Fibroblast of peridontal ligament (primary cell): ENCODE measurements at regions not wholly inside any gene's neighbourhood (a gene's known extent, or its start where the extent isn't known, plus 50 kb on each side); places are given as distances from the start of the nearest gene placed in this dataset.

Source experiments
- DNase-seq: peaks from one replicate; pipeline ENCODE4 v3.0.0-alpha.2; 2010; ENCODE audit errors: extremely low read depth

DNA sequence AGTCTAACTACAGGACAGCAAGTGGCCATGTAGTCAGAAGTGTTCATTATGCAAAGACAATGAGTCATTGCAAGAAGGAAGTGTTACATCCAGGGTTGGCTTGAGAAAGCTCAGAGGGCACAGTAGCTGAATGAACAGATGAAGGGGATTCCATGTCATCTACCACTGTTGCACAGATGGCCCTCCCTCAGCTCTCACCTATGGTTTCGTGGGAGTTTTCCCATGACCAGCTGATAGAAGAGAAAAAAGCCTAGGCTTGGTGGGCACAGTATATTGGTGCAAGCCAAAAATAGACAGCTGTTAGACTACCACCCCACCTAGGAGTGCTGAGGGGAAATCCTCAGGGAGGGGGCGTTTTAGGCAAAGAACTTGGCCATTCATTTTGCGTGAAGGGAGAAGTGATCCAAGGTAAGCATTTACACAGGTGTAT, 217.0 kb downstream of the DMRT2 start:
- no peak for DNase-seq

DNA sequence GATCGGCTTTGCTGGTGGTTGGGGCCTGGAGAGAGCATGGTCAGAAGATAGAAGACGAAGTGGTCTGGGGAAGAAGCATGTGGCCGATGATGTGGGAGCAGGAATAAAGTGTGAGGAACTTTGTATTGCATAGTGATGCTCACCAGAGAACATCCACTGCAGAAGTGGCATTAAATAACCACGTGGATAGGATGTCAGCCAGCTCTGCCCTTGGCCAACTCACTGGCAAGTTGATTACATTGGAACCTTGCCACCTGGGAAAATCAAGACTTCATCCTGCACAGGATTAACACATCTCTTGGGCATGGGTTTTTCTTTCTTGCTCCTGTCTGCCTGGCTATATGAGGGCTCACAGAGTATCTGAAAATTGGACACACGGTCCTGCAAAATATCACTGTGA, 217.4 kb downstream of the DMRT2 start:
- no peak for DNase-seq

DNA sequence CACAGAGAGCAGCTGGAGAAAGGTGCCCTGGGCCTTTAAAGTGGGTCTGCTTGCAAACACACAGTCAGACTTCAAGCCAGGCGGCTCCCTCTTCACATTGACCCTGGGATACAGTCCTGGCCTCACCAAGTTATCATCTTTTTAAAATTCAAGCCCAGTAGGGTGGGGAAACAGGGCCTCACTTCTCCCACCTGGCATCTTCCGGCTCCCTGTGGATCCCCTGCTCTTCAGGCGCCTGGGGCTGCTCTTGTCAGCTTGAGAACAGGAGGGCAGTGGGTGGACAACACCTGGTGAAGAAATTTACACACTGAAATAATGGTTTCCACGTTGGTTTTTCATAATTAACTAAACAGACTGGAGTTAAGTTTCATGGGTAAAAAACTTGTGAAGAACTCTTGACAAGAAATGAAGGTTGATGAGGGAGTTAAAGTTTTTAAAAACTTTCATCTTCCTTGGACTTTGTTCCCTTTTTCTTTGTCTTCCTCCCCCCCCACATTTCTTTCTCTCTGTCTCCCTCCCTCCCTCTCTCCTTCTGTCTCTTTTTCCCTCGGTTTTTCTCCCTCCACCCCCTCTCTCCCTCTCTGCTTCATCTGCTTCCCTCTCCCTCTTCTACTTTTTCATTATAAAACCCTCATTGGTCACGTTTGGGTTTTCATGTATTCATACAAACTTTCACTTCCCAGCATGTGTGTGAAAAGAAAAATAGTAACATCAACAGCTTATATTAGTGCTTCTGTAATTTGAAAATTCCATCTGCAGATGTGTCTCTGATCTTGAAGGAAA, 219.6 kb downstream of the DMRT2 start:
- DNase-seq = no peak

DNA sequence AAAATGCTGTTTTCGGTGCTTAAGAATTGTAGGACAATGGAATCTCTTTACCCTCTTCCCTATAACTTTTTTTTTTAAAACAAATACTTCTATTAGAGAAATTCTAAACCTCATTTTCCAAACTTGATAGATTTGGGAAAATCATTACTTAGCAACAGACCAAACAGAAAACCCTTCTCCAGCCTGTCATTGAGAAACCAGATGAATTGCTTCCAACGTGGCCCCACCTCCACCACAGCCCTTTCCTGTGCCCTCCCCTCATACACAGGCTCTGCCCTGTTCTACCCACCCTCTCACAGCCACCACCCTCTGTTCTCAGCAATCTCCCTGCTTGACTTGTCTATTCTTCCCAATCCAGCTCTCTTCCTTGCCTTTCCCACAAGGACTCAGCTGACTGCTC, 221.2 kb downstream of the DMRT2 start:
- DNase-seq = no peak

DNA sequence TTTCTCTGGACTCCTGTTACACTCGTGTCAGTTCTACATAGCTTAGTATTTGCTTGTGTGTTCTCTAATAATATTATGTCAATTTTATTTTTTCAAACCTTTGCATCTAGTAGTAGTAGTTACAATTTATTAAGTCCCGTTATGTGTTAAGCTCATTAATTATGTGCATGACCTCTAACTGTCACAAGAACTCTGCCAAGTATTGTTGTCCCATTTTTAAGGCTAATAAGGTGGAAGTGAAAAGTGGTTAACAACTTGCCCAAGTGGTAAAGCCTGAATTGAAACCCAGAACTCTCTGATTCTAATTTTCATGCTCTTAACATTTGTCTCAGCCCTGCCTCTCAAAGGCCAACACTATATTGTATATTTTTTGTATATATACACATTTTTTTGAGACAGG, 221.6 kb downstream of the DMRT2 start:
- DNase-seq = no peak

DNA sequence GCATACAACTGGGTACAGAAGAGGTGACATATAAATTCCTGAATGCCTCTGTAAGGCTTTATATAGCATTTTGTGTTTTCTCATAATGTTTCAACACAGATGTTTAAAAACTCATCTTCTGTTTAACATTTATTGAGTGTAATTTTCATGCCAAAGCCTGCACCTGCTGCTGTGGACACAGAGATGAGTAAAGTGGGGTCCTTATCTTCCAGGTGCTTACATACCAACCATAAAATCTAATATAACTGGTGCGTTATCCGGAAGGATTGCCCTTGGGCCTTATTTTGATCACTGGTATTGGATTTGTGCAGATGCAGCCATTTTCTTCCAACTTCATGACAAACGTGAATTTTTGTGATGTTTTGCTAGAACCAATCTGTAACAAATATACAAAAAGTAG, 222.3 kb downstream of the DMRT2 start:
- DNase-seq = no peak

DNA sequence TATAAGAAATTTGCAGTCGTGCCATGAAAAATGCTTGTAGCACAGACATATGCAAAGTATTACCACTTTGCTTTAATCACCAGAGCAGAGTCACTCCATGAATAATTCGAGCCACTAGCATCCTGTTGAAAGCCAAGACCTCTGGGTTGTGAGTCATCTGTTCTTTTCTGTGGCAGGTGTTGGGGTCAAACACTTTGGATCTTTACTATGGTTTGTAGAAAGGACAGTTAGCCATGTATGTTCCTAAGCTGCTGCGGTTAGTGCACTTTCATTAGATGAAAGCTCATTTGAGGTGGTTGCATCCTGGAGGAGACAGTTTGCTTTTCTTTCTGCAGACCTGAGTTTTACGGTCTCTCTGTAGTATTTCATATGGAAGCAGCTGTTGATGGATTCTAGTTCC, 223.7 kb downstream of the DMRT2 start:
- DNase-seq = no peak

DNA sequence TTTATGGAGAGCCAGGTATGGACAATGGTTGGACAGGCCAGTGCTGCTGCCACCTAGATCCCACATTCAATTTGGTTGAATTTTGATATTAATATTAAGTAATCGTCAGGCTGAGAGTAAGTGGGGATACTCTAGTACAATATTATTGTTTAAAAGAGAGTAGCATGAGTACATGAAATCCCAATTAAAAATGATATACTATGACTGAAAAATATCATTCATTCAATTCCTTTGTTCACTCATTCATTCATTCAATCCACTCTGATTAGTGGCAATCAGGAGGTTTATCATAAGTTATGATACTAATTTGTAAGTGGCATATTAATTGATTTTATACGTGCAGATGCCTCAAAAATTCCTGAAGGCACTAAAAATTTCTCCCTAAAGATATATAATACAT, 224.2 kb downstream of the DMRT2 start:
- DNase-seq = no peak

DNA sequence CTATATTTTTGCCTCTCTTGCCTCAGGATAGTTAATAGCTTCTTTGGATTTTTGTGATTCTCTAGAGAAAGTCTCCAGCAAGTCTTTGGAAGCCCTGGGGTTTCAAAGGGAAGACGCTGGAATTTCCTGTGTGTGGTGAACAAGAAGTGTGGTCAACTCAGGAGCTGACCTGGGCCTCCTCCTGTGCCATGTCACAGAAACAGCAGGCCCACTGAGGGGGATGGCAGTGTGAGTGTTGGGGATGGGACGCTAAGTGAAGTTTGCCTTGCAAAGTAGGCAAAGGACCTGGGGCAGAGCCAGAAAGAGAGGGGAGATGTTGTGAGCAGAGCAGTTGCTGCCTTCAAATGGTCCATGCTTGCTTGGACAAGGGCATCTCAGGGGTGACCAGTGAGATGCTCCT, 226.3 kb downstream of the DMRT2 start:
- DNase-seq = no peak

DNA sequence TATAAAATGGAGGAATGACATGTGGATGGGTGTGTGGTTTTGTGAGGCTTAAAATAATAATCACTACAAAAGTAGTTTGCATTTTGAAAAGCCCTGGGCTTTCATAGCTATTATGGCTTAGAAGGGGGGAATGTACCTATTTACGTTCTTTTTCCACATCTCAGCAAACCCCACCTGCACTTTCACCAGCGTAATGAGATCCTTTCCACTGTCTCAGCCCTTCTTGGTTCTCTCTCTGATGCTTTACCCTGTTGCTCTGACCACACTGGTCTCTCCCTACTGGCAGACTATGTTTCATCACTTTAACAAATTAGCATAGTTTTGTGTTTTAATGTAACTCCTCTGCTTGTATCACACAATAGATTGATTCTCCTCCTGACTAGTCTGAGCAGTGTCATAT, 234.6 kb downstream of the DMRT2 start:
- no peak for DNase-seq

DNA sequence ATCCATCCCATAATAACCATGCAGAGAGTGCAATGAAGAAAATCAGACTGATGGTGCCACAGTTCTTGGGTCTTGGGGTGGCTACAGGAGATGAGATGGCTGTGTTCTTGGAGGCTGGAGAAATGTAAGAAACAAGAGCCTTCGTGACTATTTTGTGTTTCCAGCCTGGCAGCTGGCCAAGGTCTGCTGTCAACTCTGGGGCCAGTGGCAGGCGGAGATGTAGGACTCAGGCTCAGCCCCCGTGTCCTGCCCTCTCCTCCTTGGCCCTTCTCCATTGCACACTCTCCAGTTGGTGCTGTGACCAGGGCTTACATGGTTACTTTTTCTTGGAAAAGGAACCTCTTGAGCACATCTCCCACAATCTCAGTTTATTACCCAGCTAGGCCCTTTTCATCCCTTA, 235.4 kb downstream of the DMRT2 start:
- no peak for DNase-seq

DNA sequence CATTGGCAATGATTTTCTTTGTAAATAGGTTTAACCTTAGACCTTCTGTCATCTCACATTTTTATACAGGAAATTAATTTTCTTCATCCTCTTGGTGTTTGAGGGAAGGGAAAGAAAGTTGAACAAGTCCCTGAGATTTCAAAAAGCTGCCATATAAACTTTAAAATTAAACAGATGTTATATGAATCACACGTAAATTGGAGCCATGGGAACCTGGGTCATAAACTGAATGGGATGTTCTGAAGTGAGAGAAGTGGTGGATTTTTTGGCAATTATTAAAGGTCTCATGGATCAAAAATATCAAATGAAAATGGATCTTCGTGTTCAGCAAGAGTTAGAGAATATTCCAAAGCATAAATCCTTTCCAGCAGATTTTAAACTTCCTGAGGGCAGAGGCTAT, 242.2 kb downstream of the DMRT2 start:
- DNase-seq = no peak

DNA sequence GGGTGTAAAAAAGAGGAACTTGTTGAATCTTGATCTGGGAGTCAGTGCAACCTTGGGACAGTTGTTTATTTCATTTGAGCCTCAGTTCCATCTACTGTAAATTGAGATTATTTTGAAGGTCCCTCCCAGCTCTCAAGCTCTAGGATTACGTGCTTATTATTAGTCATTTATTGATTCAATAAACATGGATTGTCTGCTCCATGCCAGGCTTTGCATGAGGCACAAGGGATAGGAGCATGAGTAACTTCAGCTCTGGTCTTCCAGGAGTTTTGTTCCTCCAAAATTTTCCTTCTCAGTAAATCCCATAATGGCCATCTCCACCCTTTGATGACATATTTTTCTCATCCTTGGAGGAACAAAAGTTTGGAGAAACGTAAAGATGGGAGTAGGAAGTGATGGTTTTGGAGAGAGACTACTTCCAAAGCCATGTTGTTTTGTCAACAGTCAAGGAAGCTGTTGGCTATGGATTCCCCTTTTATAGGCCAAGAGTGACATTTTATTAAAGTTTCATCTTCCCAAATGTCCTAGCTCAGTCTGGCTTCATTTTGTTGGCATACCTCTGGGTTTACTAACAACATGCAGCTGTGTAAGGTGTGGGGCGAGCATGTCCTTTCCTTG, 244.6 kb downstream of the DMRT2 start:
- no peak for DNase-seq

DNA sequence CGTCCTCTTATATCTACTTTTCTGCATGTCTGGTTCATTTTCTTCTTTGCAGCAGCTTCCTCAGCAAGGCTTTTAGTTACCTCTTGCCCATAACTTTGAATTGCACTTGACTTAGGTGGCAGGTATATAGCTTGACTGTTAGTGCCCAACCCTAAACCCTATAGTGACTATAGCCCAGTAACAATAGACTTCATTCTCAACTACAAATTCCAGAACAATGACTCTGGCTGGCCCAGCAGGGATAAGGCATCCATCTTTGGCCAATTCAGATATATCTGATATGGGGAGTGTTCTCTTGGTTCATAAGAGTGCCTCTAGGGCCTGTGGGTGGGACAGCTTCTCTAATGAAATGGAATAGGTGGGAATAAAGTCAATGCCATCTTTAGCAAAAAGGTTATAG, 246.2 kb downstream of the DMRT2 start:
- DNase-seq = no peak

DNA sequence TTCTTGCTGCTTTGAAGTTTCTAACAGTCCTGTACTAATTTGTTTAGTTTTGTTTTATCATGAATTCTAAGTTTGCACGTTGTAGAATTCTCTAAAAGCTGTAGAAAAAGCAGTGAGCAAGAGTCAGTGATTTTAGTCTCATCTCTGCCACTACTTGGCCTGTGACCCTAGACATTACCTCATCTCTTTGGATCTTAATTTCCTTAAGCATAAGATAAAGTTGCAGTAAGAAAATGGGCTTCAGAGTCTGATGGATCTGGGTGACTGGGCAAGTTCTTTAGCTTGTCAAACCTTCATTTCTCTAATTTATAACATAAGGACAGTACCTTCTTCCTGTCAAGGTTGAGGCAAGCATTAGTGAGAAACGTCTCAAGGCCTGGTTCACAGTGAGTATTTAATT, 247.9 kb downstream of the DMRT2 start:
- no peak for DNase-seq

DNA sequence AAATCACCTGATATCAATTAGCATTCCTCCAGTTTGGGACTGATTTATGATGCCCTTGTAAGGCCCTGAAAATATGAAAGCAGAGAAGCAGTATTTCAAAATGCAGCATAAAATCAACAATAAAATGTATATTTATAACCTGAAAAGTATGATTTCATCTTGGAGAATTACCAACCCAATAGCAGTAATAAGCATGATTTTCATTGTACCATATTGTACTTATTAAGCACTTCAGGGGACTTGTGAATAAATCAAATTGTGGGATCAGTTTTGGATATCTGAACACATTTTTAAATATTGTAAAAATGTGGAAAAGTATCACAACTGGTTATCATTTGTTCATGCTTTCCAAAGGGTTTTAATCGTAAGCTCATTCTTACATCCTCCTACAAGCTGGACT, 250.8 kb downstream of the DMRT2 start:
- no peak for DNase-seq

DNA sequence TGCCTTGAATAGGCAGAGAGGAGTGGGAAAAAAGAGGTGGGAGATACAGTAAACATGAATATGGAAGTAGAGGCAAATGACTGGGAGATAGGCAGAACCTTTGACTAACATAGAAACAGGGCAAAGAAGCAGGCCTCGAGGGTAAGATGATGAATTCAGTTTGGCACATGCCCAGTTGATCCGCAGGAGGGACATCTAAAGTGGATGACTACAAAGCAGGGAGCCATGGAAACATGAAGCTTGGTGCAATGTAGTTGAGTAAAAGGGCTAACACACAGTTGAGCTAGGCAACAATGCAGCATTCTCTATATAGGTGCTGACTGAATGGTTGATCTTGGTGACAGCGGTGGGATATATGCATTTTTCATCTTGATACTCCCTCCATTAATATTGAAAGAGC, 253.8 kb downstream of the DMRT2 start:
- no peak for DNase-seq

DNA sequence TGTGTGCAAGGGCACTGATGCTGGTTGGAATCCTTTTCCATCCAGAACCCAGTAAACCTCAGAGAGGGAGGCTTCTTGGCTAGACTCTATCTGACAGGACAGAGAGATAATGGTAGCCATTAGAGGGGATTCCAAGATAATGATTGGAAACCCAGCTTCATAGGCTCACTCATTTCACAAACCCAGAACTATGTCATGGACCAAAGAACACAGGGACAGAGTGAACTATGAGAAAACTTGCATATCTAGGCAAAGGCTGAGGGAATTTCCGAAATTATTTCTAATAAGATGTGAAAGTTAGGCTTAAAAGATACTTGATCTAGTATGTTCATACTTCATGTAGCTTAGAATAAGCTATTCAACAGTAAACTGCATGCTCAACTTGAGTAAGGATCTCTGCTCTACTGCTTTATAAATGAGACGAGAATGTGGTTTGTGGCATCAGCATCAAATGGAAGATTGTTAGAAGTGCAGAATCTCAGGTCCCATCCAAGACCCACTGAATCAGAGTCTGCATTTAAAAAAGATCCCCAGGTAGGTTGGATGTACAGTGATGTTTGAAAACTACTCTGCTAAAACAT, 261.4 kb downstream of the DMRT2 start:
- DNase-seq = no peak

DNA sequence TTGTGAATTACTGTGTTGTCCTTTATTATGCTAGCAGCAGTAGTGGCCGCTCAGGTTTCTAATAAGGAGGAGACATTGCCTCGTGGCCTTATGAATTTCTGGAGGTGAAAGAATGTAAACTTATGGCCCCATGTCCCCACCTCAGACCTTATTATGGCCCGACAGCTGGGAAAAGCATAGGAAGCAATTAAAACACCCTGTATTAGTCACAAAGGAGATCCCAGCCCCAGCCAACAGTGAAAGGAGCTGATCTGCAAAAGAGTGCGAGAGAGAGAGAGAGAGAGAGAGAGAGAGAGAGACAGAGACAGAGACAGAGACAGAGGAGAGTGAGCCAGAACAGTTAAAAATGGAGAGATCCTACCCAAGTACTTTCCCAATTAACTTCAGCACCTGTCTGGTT, 269.3 kb downstream of the DMRT2 start:
- DNase-seq = no peak

DNA sequence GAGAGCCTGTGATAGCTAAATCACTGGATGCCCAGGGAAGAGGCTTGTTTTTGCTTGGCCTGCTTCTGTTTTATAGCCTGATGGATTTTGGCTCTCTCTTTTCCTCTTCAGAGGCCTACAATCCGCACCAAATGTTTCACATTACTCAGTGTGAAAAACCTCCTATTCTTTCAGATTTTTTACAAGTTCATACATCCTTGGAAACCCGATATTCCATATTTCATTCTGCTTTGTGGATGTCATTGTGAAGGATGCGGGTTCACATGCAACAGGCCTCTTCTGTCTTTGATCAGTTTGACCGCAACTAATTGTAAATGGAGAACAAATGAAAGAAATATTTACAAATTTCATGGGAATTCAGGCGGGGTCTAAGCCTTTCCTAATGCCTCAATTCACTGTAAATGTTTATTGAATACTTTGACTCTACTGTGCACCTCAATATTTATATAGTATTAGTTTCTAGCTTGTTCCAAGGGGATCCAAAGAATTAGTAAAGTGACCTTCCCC, 269.9 kb downstream of the DMRT2 start:
- no peak for DNase-seq

DNA sequence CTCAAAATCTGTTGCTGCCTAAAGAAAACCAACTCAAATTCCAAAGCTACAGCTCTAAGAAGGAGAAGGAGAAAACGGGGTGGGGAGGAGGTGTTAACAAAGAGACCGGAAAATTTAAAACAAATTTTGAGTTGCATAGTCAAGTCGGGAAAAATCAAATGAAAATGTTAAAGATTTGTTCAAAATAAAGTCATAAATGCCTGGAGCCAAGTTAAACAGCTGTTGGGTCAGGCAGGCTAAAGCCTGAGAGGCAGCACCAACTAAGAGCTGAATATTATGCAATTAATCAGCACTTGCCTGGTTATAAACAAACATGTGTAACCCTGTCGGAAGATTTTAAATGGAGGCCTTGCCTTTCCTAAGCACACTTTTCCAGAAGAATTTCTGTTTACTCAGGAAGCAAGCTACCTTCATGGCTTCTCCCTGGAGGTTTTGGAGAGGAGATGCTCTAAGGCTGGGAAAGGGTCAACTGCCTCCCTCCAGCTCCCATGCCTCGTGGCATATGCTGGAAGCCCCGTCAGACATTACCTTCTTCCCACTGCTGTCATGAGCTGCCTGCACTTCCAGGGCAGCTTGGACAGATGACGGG, 270.5 kb downstream of the DMRT2 start:
- no peak for DNase-seq

DNA sequence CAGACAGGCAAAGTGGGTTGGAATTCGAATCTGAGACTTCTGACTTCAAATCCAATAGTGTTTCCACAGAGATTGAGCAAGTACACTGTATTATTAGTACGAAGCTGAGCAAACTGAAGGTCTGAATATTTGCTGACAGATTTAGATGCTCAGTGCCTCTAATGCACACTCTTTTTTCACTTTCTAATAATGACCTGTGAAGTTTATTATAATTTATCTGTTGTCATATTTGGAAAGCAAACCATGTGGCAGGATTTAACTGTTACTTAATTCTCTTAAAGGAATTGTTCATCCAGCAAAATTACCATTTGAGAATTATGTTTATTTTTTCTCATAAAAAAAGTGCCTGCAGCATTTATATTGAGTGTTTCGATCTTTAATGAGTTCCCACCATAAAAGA, 277.3 kb downstream of the DMRT2 start:
- DNase-seq = no peak

DNA sequence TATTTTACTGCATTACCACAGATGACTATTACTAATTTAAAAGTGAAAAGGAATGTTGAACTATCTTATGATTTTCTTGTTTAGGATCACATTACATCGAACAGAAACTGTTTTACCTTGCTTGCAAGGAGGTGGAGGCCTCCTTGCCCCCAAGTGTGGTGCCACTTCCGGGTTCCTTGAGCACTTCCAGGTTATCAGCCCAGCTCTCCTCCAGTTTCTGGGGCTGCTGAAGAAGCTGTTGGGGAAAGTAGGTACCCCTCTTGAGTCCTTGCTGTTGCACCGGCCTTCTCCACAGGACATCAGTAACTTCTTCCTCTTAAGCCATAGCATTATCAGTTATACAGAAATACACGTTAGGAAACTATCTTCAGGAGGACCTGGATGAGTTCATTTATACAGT, 278.2 kb downstream of the DMRT2 start:
- DNase-seq = no peak
